A204.1 (cell line): ENCODE measurements at regions not wholly inside any gene's neighbourhood (a gene's known extent, or its start where the extent isn't known, plus 50 kb on each side); places are given as distances from the start of the nearest gene placed in this dataset.
A peak's percentile ranks its signal among the peaks of the same experiment; 100 is the strongest.
"Not testable (repeated sequence)": the region's sequence is repeated elsewhere in the genome, so short reads cannot be mapped to it uniquely, and the experiment has no call there.

Experiments used
- FAIRE-seq: peaks from 2 replicates; lab custom pipeline; 2012; peaks lifted over from hg19 to GRCh38; lab: Jason Lieb, UNC

DNA sequence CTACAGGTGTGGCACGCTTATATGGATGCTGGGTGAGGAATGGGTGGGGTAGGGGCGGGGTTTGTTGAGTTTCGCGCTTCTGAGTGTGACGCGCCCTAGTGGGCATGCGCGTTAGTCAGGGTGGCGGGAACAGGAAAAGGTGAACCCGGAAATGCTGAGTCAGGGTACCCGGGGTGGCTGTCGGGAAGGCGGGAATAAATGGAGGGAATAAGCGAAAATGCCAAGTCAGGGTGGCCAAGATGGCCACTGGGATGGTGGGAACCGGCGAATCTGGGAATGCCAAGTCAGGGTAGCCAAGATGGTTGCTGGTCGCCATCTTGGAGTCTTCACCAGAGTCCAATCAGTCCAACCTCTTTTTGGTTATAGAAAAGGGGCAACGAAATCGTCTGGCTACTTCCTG lies 585.0 kb downstream of the SUCLG1 start:
- no peak for FAIRE-seq

- no peak for FAIRE-seq
These were observed 586.0 kb downstream of the SUCLG1 start for GRCh38 chr2:83873110-83873509.

DNA sequence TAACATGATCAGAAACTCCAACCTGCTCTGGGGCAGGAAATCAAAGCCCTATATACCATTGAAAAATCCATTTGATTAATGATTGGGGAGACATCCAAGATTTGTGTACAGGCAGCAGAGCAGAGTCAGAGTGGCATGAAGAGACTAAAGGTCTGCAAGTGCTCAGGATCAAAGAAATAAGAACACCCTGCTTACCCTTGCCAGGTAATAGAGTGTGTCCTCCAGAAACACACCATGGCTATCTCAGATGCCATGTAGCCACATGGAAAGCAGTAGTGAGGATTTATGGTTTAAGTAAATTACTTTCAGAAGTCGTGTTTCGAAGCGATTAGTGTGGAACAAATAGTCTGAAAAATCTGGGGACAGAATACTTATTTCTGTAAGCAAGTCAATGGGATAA lies 592.9 kb downstream of the SUCLG1 start:
- FAIRE-seq = no peak

- no peak for FAIRE-seq
These were observed 596.5 kb downstream of the SUCLG1 start for GRCh38 chr2:83862600-83862999.

DNA sequence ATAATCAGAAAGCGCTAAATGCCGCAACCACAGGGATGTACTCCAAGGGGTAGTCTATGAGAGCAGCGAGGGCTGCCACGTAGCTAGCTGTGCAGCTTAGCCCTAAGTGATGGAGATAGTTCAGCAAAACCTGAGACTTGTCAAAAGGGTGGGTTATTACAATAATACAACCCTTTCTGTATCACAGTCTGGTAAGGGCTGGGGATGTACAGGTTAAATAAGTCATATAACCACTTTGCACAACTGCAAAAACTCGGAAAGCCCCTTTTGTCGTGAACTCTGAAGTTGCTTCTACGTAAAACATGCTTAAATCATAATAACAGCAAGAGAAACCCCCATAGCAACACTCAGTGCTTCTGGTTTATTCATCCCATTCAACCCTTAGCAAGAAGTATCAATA lies 598.8 kb downstream of the SUCLG1 start:
- no peak for FAIRE-seq

DNA sequence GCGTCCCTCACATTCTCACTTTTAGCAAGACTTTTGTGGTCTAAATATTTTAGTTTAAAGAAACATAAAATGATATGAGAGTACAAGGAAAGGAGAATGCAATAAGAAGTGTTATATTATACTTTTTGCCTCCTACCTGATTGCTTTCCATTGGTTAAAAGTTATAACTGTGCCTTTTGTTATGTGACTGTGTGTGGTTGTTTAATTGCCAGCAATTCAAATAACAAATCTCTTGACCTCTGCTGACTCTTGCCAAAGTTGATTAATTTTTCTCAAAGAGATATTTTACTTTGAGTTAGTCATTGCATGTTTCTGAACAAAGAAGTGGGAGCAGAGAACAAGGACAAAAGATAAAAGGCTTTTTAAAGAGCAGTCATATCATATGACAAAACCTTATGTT lies 599.5 kb downstream of the SUCLG1 start:
- no peak for FAIRE-seq

DNA sequence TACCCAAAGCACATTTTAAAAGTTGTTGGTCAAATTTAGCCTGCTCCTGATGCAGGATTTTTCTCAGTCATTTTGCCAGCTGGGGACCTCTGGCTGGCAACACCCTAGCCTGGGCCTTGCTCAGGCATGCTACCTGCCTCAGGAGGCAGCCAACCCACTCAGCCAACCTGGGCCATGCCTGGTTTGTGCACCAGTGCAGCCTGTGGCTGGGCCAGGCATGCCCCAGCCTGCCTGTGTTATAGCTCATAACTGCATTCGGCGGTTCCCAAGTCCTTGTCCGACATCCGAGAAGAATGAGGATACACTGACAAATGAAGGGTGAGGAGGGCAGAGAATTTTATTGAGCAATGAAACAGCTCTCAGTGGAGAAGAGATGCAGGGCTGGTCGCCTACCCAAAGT lies 608.0 kb downstream of the SUCLG1 start:
- no peak for FAIRE-seq

- FAIRE-seq = no peak
These were observed 608.9 kb downstream of the SUCLG1 start for GRCh38 chr2:83850071-83850725.

DNA sequence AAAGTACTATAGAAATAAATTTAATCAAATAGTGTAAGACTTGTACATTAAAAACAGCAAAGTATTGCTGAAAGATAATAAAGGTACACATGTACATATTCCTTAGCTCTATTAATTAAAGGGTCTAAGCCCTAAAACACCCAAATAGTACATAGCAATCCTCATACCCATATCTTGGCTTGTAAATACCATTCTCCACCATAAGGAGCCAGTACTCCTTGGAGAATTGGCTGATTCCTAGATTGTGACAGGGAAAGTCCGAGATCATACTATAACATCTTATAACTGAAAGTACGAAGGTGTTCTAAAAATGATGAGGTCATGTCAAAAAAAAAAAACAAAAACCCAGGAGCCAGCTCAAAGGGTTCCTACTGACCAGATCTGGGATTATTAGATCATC lies 614.6 kb downstream of the SUCLG1 start:
- peak; percentile 30 for FAIRE-seq

DNA sequence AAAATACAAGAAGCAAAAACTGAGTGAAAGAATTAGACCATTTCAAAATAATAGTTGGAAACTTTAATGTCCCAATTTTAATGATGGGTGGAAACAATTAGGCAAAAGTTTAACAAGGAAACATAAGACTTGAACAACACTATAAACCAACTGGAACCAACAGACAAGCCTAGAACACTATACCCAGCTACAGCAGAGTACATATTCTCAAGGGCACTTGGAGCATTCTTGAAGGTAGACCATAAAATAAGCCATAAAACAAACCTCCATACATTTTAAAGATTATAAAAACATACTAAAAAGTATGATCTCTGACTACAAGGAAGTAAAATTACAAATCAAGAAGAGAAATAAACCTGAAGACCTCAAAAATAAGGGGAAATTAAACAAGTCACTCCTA lies 616.7 kb downstream of the SUCLG1 start:
- no peak for FAIRE-seq

DNA sequence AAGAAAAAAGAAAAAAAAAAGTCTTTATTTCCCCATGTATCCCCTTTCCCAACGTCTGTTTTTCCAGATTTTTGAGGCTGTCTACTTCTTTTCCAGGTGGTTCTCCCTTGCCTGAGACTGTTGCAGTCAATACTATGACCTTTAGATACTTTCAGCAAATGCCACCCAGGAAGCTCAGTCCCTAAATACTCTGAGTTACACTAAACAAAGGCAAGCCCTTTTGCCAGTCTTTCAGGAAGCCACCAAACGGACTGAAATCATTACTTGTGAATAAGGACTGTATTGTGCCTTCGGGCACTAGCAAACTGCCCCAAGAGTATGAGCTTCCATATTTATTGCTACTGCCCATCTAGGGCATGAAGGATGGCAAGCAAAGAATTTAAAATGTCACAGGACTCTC lies 621.3 kb downstream of the SUCLG1 start:
- FAIRE-seq = no peak

GRCh38 chr2:83827618-83828017 lies 631.5 kb downstream of the SUCLG1 start:
- peak; percentile 35 for FAIRE-seq

GRCh38 chr2:83826577-83826976 lies 632.5 kb downstream of the SUCLG1 start:
- FAIRE-seq = no peak

DNA sequence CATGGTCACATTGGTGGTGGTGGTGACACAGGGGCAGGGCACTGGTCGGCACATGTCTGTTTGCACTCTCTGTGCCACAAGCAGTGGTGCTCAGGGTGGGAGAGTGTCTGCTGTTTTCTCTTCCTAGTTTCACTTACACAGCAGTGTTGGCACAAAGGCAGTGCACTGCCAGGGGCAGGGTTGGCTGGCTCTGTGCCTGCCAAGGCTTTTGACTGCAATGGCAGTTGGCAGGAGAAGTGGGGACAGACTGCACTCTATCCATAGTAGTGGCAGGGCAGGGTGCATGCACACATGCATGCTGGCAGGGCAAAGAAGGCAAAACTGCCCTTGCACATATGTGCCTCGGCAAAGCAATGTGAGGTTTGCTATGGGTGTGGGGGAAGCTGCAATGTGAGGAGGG lies 635.9 kb downstream of the SUCLG1 start:
- FAIRE-seq = no peak

DNA sequence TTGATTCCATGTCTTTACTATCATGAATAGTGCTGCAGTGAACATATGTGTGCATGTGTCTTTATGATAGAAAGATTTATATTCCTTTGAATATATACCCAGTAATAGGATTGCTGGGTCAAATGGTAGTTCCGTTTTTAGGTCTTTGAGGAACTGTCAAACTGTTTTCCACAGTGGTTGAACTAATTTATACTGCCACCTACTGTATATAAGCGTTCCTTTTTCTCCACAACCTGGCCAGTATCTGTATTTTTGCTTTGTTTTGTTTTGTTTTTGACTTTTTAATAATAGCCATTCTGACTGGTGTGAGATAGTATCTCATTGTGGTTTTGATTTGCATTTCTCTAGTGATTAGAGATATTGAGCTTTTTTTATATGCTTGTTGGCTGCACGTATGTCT lies 641.6 kb downstream of the SUCLG1 start:
- peak; percentile 55 for FAIRE-seq

GRCh38 chr2:83808878-83809277 lies 650.2 kb downstream of the SUCLG1 start:
- FAIRE-seq = no peak

GRCh38 chr2:83802604-83803003 lies 656.5 kb downstream of the SUCLG1 start:
- FAIRE-seq = no peak

DNA sequence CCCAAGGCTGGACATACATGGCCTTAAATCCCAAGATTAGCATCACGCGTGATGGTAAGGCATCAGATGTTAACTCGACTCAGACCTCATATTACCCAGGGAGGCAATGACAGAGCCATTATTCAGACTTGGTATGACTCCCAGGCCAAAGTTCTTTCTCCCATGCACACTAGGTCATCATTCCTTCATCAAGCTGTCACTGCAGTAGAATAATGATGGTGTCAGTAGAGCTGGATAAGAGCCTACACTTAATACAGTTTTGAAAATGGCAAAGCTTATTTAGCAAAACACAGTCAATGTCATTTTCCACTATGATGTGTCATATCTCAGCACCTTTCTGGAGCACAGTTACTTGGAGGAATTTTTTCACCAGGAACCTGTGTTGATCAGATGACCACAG lies 663.3 kb downstream of the SUCLG1 start:
- no peak for FAIRE-seq

DNA sequence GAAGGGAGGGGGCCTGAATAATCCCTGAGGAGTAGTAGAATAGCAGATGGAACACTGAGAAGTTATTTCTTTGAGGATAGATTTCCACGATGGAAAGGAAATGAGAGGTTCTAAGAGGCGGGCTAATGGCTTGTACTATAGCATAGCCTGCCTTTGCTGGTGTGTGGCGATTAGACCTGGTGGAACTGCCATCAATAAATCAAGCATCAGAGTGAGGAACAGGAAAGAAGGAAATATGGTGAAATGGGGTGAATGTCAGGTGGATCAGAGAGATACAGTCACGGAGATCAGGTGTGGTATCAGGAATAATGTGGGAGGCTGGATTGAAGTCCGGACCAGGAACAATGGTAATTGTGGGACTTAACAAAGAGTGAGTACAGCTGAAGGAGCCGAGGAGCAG lies 668.6 kb downstream of the SUCLG1 start:
- FAIRE-seq = not testable (repeated sequence)

DNA sequence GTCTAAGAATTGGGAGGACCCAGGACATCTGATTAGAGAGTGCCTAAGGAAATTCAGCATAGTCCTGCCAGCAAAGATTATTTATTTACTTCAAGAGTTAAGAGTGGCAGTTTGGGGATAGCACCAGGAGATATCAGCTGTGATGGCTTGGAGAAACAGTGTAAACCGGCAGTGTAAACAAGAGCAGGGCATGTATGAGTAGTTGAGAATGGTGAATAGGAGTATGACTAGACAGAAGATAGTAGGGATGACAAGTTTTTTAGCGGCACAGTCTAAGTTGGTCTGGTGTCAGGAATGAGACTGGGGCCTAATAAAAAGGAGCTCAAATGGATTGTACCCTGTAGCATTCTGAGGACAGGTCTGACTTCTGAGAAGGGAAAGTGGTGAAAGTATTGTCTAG lies 669.4 kb downstream of the SUCLG1 start:
- FAIRE-seq = not testable (repeated sequence)

- FAIRE-seq = not testable (repeated sequence)
These were observed 670.0 kb downstream of the SUCLG1 start for GRCh38 chr2:83788938-83789566.

GRCh38 chr2:83787189-83787588 lies 671.9 kb downstream of the SUCLG1 start:
- FAIRE-seq = no peak

- no peak for FAIRE-seq
These were observed 672.9 kb downstream of the SUCLG1 start for GRCh38 chr2:83786140-83786539.

GRCh38 chr2:83784947-83785346 lies 674.1 kb downstream of the SUCLG1 start:
- FAIRE-seq = no peak
